WERI-Rb-1 (cell line): ENCODE measurements at regions not wholly inside any gene's neighbourhood (a gene's known extent, or its start where the extent isn't known, plus 50 kb on each side); places are given as distances from the start of the nearest gene placed in this dataset.

Source experiments
- DNase-seq: peaks from one replicate; pipeline ENCODE4 v3.0.0-alpha.2; 2020
- H3K27ac ChIP-seq: fragments of 250-450 bp; sonication (Bioruptor Pico); 2 replicates; pipeline ENCODE4 v1.5.1; 2020; ENCODE audit warnings: mild to moderate bottlenecking, moderate library complexity
- H3K27me3 ChIP-seq: fragments of 250-450 bp; sonication (Bioruptor Pico); 2 replicates; pipeline ENCODE4 v1.5.1; 2021; ENCODE audit warnings: mild to moderate bottlenecking, low read depth, moderate library complexity; ENCODE audit not compliant: insufficient read depth, severe bottlenecking
- H3K36me3 ChIP-seq: fragments of 250-450 bp; sonication (Bioruptor Pico); 2 replicates; pipeline ENCODE4 v1.5.1; 2020; ENCODE audit warnings: mild to moderate bottlenecking, moderate library complexity
- H3K4me3 ChIP-seq: 2 replicates; pipeline ENCODE4 v1.5.1; 2011; ENCODE audit warnings: low read depth, mild to moderate bottlenecking, control low read depth, low read length
- H3K9me3 ChIP-seq: fragments of 250-450 bp; sonication (Bioruptor Pico); 2 replicates; pipeline ENCODE4 v1.5.1; 2021; ENCODE audit warnings: mild to moderate bottlenecking, moderate library complexity; ENCODE audit not compliant: severe bottlenecking
- TF ChIP-seq, protein P1 (sequence below): IDR thresholded peaks from 2 replicates; pipeline ENCODE4 v1.5.1; 2011; ENCODE audit warnings: low read depth, mild to moderate bottlenecking, control low read depth, inconsistent platforms, low read length

GRCh38 chr4:106810122-106810521 is 226.0 kb downstream of the DKK2 start:
- no peaks in the 10 kb centered on the region for H3K36me3 ChIP-seq
- H3K9me3 ChIP-seq, result no peaks in the 10 kb centered on the region
- no peaks in the 10 kb centered on the region for H3K27me3 ChIP-seq
- H3K27ac ChIP-seq, result no peak overlapping the region
- TF ChIP-seq, protein P1, sequence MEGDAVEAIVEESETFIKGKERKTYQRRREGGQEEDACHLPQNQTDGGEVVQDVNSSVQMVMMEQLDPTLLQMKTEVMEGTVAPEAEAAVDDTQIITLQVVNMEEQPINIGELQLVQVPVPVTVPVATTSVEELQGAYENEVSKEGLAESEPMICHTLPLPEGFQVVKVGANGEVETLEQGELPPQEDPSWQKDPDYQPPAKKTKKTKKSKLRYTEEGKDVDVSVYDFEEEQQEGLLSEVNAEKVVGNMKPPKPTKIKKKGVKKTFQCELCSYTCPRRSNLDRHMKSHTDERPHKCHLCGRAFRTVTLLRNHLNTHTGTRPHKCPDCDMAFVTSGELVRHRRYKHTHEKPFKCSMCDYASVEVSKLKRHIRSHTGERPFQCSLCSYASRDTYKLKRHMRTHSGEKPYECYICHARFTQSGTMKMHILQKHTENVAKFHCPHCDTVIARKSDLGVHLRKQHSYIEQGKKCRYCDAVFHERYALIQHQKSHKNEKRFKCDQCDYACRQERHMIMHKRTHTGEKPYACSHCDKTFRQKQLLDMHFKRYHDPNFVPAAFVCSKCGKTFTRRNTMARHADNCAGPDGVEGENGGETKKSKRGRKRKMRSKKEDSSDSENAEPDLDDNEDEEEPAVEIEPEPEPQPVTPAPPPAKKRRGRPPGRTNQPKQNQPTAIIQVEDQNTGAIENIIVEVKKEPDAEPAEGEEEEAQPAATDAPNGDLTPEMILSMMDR, result no peak
- DNase-seq, result no peak
- H3K4me3 ChIP-seq, result no peak overlapping the region

- DNase-seq, result peak; percentile 44
Measured at GRCh38 chr4:106809076-106809475, 227.0 kb downstream of the DKK2 start.

DNA sequence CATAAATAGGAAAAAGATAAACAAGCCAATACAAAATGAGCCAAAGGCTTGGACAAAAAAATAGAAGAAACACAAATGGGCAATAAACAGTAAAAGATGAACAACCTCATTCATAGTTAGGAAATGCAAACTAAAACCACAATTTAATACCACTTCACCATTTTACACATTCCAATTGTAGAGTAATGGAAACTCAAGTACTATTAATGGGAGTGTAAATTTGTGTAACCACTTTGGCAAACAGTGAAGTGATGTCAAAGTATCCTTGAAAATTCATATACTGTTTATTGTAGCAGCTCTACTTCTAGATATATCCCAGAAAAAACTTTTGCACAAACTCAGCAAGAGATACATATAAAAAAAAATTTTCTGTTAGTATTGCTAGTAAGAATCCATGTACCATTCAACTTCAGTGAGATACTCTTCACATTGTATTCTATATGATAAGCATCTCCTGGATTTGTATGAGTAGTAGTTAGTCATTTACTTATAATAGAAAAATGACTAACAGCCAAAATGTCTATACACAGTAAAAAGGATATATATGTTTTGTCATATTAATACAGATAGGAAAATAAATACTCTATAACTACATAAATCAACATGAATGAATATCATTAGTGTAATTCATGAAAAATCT is 229.8 kb downstream of the DKK2 start:
- Histone ChIP-seq H3K27ac (no peak overlapping the region), H3K27me3 (no peaks in the 10 kb centered on the region), H3K4me3 (no peak overlapping the region), H3K9me3 (no peaks in the 10 kb centered on the region), H3K36me3 (no peaks in the 10 kb centered on the region)
- DNase-seq, result no peak
- TF ChIP-seq, protein P1, result no peak

More at GRCh38 chr4:106809076-106809475, 227.0 kb downstream of the DKK2 start:
- Histone ChIP-seq H3K4me3 (no peak overlapping the region), H3K27ac (no peak overlapping the region), H3K36me3 (no peaks in the 10 kb centered on the region), H3K9me3 (no peaks in the 10 kb centered on the region), H3K27me3 (no peaks in the 10 kb centered on the region)
- TF ChIP-seq, protein P1, result peak; percentile 75

DNA sequence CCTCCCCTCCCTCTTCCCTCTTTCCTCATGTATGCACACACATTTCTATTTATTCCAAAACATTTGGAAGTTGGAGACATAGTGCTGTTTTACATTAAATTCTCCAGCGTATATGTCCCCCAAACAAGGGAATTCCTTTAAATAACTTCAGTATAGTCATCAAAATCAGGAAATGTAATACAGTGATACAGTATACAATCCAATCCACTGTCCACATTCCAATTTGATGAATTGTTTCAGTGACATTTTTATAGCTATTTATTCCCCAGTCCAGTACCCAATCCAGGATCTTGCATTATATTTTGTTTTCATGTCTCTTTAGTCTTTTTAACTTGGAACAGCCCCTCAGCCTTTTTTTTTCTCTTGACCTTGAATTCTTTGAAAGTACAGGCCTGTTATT is 233.0 kb downstream of the DKK2 start:
- no peak for DNase-seq
- no peaks in the 10 kb centered on the region for H3K27me3 ChIP-seq
- H3K9me3 ChIP-seq, result no peaks in the 10 kb centered on the region
- no peaks in the 10 kb centered on the region for H3K36me3 ChIP-seq
- TF ChIP-seq, protein P1, result no peak
- no peak overlapping the region for H3K27ac ChIP-seq
- no peak overlapping the region for H3K4me3 ChIP-seq

GRCh38 chr4:106801386-106801785 is 234.7 kb downstream of the DKK2 start:
- Histone ChIP-seq H3K27ac (no peak overlapping the region), H3K4me3 (no peak overlapping the region), H3K9me3 (no peaks in the 10 kb centered on the region), H3K36me3 (no peaks in the 10 kb centered on the region), H3K27me3 (no peaks in the 10 kb centered on the region)
- DNase-seq, result no peak
- TF ChIP-seq, protein P1, result no peak

DNA sequence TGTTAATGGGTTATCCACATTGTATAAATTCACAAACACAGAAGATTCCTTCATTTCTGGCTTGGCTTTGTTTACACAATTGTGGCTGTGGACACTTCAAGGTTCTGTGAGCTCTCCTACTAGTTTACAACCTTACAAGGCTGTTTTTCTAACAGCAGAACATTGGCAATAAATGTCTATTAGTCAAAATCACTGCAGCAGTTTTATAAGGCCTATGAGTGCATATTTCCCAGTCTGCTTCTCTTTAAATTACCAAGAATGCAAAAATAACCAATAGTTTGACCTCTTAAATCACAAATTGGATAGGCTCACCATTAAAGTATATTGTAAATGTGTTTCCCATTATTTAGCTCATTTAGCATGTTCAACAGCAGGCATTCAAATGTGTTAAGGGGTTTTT is 239.2 kb downstream of the DKK2 start:
- TF ChIP-seq, protein P1, result no peak
- H3K36me3 ChIP-seq, result no peaks in the 10 kb centered on the region
- no peak for DNase-seq

More for the DNA sequence above, 239.2 kb downstream of the DKK2 start:
- H3K27ac ChIP-seq, result no peak overlapping the region
- no peak overlapping the region for H3K4me3 ChIP-seq
- H3K9me3 ChIP-seq, result no peaks in the 10 kb centered on the region
- no peaks in the 10 kb centered on the region for H3K27me3 ChIP-seq
